HG03064 (cell line): ENCODE measurements at regions not wholly inside any gene's neighbourhood (a gene's known extent, or its start where the extent isn't known, plus 50 kb on each side); places are given as distances from the start of the nearest gene placed in this dataset.
A peak's percentile ranks its signal among the peaks of the same experiment; 100 is the strongest.

Experiments used
- ATAC-seq: cut with Tn5 transposase; IDR thresholded peaks from one replicate; pipeline ENCODE4 v1.9.1; 2021; ENCODE audit warnings: low read depth; ENCODE audit not compliant: unreplicated experiment

DNA sequence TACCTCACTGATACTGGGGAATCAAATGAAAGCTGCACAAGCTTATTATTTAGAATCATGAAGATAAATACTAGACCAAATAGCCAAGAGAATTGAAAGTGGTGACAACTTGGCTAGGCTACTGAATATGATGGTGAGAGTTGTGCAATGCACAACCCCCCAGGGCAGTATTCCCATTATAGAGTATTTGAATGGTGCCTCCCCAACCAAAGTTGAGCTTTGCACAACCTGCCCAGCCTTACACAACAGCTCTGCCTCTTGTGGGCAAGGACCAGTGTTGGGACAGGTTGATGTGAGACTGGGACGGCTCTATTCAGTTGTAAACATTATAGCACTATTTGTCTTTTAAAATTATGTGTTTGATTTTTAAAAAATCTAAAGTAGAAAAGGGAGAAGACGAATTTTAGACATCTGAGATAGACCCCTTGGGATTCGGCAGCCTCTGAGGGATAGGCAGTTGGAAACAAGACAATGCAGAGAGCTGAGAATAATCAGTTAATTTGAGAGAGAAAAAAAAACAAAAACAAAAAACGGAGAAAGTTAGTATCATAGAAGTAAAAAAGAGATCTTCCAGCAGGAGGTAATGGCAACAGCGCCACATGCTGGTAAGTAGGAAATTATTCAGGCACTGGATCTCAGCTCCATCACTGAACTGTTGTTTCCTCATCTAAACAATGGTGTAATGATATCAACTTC lies 91.0 kb upstream of the KCNA3 start:
- no peak for ATAC-seq

DNA sequence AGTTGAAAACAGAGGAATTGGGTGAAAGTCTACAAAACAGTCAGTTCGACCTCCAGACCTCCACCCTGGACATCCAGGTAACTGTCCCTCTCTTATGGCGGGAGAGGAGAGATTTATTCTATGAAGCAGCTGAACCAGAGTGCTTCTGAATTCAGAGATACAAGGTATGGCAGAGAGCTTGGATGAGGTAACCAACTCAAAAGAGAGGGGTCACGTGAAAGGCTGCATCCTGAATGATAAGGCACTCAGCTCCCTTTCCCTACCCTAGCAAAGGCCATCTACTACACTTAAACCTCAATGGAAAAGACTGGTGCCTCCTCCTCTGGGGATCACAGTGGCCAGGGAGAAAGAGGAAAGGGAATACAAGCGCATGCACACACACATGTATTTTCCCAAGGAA lies 88.4 kb upstream of the KCNA3 start:
- ATAC-seq, result no peak

DNA sequence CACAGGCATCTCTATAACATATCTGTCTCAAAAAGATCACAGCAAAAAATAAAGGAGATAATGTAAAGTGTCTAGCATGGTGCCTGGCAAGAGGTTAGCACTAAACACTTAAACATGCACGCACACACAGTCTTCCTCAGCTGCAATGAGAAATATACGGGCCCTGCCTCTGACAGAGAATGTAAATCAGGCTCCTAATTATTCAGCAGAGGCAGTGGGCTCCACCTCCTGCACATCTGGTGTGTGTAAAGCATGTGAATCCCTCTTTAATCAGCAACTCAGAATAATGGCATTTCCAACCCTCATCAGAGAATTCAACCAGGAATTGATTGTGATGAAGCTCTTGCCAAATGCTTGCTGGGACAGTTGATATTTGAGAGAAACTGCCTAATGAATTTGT lies 85.6 kb upstream of the KCNA3 start:
- no peak for ATAC-seq

DNA sequence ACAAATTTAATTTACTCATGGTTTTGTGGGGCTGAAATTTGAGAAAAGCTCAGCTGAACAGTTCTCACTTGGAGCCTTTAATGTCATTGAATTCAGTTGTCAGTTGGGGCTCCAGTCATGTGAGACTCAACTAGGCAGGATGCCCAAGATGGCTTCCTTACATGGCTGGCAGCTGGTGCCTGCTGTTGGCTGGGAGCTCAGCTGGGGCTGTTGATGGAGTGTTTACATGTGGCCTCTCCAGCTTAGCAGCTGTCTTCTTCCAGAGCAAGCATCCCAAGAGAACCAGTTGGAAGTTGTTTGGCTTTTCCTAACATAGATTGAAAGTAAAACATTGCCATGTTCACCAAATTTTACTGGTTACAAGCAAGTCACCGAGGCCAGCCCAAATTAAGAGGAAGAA lies 81.8 kb upstream of the KCNA3 start:
- ATAC-seq, result no peak

DNA sequence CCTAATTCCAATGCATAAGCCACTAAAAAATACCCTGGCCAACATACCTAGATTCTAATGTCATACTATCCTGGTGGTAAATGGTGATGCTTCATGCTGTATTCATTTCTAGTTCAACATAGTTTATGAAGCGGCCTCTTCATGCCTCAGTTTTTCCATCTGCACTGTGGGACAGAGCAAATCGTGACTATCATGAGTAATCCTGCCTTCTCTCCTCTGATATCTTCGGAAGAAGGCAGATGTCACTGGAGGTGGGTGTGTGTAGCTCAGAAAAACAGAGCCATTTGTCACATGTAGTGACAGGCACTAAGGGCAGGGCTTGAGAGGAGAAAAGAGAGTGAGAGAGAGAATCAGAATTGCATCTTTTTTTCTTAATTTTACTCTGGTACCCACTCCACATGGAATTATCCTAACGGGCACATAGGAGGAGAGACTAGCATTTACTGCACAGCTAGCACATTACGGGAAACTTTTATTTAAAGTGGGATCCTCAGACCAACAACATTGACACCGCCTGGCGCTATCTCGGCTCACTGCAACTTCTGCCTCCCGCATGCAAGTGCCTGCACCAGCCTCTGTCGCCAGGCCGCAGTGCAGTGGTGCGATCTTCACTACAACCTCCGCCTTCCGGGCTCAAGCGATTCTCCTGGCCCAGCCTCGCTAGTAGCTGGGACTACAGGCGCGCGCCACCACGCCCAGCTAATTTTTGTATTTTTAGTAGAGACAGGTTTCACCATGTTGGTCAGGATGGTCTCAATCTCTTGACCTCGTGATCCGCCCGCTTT lies 78.4 kb upstream of the KCNA3 start:
- ATAC-seq, result no peak

DNA sequence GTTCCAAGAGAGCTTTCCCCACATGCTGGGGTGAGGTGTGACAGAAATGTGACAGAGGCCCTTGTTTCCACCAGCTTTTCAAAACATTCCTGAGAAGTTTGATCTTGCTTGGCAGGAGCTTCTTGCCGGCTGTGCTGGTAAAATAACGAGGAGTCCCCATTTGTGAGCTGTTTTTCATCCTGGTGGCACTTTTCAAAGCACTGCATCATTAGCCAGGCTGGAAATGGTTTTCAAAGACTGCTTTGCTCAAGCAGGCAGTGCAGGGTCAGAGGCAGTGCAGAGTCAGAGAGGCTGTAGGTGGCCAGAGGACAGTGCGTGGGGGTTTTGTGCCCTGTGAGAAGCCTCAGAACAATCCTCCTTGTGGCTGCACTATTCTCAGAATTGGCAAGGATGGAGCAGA lies 75.8 kb upstream of the KCNA3 start:
- ATAC-seq, result no peak

DNA sequence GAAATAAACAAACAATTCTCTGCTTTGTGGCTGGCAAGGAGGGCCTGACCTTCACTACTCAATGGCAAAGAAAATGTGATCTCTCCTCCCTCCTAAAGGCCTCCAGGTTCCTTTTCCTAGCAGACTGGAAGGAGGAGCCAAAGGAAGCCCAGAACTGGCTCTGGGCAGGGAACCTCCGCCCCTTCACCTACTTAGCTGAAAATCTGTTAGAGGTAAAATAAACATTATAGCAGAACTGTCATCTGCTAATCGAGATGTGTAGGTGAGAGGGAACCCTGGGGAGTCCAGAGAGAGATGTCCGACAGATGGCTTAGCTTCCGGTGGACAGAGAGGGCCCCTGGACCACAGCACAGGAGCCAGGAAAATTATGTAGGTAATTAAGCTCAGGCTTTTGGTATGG lies 75.2 kb upstream of the KCNA3 start:
- ATAC-seq, result no peak

DNA sequence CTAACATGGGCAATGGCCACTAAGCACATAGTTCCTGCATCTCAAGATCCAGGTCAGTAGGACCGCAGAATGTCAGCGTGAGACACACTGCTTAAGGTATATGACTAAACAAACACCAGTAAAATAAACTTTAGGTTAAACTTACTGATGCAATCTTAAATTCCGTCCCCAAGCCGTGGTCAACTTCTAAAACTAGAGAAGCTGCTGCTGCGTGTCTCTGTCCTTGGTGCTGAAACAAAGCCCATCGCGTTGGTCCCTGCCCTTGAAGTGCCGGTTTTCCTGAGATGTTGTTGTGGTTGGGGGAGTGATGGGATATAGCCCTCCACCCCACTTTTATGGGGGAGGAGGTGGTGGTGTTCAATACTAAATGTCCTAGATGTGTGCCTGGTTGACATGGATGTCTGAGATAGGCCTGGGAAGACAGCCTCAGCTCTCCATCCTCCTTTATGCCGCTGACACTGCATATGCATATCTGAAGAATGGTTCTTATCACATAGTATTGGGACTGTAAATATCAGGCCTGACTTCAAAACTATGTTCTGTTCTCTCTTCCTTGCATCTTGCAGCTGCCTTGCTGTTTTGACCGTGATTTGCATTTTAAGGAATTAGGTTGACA lies 72.0 kb upstream of the KCNA3 start:
- no peak for ATAC-seq

DNA sequence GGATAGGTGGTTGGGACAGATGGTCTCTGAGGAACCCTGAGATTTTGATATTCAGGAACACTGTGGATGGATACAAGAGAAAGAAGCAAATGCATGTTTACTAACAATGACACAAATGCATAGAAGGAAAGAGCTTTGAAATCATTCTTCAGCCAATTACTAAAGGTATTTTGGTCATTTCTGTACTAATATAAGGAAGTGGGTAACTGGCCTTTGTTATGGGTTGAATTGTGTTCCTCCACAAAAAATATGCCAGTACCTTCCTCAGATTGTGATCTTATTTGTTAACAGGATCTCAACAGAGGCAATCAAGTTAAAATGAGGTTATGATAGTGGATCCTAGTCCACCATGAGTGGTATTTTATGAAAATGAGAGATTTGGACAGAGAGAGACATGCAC lies 68.7 kb upstream of the KCNA3 start:
- ATAC-seq, result no peak

DNA sequence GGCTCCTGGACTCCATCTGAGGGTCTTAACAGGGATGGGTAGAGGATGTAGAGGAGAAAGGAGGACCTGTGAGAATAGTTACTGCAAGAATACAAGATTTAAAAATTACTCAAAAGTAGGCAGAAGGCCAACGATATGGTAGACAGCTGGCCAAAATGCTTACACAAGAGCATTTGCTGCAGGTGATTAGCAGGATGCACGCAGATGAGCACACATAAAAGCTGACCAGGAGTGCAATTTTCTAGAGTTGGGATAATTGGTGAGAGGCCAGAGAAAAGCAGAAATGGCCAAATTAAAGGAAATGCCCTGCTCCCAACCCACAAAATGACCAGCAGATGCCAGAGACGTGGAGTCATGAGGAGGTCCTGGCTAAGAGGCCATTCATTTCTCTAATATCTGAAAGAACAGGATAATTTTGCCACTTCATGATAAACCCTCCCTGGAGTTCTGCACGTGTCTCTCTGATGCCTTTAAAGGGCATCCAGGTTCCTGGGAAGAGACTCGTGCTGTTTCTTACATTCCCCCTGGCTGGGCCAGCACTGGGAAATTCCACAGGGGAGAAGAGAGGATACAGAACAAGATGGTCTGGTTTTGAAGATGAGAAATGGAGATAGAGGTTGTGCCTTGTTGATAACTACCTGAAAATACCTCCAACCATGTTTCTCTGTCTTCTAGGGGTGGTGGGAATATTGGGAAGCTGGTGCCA lies 62.3 kb upstream of the KCNA3 start:
- no peak for ATAC-seq

DNA sequence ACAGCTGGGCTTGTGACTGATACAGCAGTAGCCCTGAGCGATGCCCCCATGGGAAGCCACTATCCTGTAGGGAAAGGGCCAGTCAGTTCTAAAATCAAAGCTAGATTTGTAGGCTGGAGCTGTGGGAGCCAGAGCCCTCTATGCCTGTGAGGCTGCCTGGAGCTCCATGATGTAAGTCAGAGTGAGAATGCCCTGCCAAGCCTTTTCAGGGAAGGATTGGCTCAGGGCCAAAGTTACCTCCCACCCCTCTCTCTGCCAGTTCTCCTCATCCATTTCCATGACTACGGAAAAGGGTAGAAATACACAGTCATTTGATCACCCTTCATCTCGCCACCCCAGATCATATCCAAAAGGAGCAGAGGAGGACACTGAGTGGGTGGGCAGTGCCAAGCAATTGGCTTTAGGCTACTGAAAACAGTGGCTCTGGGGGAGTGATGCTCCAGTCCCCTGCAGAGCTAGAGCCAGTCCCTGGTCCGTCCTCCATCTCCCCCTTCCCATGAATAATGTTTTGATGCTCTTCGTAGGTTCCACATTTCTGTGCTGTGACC lies 59.5 kb upstream of the KCNA3 start:
- ATAC-seq, result no peak

DNA sequence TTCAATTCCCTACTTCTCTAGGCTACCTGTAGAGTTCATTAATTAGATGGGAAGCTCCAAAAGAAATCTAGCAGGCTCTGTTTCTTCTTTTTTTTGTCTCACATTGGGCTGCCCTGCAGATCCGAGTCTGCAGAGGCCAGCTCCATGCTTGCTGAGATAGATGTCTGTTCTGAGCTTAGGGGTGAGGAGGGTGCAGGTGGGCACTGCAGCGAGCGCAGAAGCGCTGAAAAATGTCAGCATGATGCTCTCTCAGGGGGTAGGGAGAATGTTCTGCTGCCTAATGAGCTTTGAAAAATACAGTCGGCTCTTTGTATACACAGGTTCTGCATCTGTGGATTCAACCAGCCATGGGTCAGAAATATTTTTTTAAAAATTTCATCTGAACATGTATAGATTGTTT lies 56.8 kb upstream of the KCNA3 start:
- ATAC-seq, result no peak

DNA sequence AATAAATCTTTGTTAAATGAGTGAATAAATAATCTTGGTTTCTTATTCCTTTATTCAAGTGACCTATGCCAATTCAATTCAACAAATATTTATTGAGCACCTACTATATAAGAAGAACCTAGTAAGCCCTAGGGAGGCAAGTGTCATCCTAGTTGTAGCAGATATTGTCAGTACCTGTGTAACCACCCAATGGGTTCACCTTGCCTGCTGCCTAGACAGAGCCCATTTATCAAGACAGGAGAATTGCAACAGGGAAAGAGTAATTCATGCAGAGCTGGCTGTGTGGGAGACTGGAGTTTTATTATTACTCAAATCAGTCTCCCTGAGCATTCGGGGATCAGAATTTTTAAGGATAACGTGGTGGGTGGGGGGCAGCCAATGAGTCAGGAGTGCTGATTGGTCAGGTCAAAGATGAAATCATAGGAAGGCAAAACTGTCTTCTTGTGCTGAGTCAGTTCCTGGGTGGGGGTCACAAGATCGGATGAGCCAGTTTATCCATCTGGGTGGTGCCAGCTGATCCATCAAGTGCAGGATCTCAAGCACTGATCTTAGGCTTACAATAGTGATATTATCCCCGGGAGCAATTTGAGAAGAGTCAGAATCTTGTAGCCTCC lies 53.8 kb upstream of the KCNA3 start:
- ATAC-seq, result no peak

DNA sequence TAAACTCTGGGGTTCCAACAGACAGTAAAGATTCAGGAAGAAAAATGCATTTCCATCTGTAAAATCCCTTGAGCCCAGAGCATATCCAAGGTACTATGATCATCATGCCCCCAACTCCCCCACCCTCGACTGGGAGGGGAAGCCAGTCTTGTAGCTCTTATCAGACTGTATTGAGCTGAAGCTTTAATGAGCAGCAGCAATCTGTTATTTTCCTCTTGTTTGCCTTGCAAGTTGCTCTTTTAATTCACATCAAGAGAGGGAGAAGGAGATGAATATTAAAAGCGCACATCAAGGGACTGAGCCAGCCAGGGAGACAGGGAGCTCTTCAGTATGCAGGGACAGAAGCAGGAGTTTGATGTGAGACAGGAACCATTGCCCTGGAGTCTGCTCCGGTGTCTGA lies 52.5 kb upstream of the KCNA3 start:
- peak; percentile 15 for ATAC-seq

DNA sequence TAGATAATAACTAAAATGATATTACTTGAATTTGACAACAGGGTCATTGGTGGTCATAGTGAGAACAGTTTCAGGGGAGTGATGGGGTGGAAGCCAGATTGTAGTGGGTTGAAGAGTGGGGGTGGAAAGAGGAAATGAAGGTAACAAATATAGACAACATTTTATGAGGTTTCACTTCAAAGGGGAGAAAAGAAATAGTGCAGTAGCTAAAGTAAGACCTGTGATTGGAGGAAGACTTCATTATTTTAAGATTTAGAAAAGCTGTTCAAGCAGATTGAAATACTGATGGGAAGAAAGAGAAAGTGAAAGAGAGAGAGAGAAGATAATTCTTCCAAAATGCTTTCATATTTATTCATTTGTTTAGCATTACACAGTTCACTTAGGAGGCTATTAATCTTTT lies 52.0 kb upstream of the KCNA3 start:
- ATAC-seq, result peak; percentile 73
